NB4 (cell line): ENCODE measurements at regions not wholly inside any gene's neighbourhood (a gene's known extent, or its start where the extent isn't known, plus 50 kb on each side); places are given as distances from the start of the nearest gene placed in this dataset.

Experiments
- DNase-seq: peaks from one replicate; pipeline ENCODE4 v3.0.0; 2010; ENCODE audit warnings: low read depth
- H3K4me3 ChIP-seq: one replicate; pipeline ENCODE4 v1.5.1; 2011; ENCODE audit warnings: mild to moderate bottlenecking, low read depth, low read length, moderate library complexity
- MYC ChIP-seq: IDR thresholded peaks from 2 replicates; pipeline ENCODE4 v1.6.1; 2011; ENCODE audit warnings: low read depth, low read length
- POLR2A ChIP-seq: IDR thresholded peaks from 2 replicates; pipeline ENCODE4 v1.6.1; 2011; ENCODE audit warnings: mild to moderate bottlenecking; ENCODE audit not compliant: insufficient read length; ENCODE audit errors: extremely low read depth
- TF ChIP-seq, protein P1 (sequence below): IDR thresholded peaks from one replicate; pipeline ENCODE4 v1.5.1; 2012; ENCODE audit warnings: low read depth, low read length
- TF ChIP-seq, protein P2 (sequence below): IDR thresholded peaks from 2 replicates; pipeline ENCODE4 v1.6.1; 2011; ENCODE audit warnings: low read depth, low read length

DNA sequence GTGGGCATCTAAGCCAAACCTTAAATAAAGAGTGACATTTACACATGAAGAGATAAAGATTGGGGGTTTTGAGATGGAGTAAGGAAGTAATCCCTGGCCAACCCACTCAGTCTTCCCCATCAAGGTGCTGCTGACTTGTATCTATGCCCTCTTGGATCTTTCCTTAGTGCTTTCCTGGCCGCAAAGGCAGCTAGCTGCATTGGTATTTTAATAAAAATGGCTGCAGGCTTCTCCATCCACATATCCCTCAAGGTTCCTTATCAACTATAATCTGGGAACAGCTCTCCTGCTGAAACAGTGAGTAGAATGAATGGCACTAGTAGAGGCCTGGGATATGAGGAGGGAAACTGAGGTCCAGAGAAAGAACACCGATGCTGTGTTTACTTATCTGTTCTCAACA lies 122.2 kb upstream of the ANKRD28 start:
- TF ChIP-seq, protein P1, sequence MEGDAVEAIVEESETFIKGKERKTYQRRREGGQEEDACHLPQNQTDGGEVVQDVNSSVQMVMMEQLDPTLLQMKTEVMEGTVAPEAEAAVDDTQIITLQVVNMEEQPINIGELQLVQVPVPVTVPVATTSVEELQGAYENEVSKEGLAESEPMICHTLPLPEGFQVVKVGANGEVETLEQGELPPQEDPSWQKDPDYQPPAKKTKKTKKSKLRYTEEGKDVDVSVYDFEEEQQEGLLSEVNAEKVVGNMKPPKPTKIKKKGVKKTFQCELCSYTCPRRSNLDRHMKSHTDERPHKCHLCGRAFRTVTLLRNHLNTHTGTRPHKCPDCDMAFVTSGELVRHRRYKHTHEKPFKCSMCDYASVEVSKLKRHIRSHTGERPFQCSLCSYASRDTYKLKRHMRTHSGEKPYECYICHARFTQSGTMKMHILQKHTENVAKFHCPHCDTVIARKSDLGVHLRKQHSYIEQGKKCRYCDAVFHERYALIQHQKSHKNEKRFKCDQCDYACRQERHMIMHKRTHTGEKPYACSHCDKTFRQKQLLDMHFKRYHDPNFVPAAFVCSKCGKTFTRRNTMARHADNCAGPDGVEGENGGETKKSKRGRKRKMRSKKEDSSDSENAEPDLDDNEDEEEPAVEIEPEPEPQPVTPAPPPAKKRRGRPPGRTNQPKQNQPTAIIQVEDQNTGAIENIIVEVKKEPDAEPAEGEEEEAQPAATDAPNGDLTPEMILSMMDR: no peak
- TF ChIP-seq, protein P2, sequence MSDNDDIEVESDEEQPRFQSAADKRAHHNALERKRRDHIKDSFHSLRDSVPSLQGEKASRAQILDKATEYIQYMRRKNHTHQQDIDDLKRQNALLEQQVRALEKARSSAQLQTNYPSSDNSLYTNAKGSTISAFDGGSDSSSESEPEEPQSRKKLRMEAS: no peak
- no peak for TF ChIP-seq MYC
- no peak for TF ChIP-seq POLR2A
- DNase-seq: no peak

DNA sequence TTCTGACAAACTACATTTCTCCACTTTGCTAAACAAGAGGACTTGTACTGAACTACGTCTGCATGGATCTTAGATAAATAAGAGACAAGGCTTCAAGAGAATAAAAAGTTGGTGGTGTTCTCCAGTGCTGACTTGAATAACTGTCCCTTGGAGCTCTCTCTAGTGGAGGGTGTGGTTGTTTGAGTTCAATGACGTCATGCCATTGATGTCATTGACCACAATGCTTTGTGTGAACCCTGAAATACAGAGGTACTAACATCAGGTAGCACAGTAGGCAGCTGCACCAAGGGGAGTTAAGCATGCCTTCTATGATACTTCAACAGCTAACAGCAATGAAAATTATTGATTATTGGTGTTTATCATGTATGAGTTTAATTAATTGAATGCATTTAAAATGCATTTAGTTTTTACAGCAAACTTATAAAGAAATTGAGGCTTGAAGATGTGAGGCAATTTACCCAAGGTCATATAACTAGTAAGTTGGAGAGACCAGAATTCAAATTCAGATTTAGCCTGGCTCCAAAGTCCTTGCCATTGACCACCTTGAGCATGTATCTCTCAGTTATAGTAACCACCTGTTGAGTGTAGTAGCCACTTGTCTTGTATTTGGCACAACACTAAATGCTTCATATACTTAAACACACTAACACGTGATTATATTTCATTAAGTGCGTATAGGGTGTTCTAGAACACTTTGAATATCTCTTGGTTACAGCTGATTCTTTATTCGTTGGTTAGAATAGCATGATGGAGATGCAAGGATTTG lies 126.0 kb upstream of the ANKRD28 start:
- DNase-seq: peak; percentile 14
- TF ChIP-seq, protein P2: no peak
- TF ChIP-seq POLR2A (no peak), MYC (no peak)
- TF ChIP-seq, protein P1: no peak
- H3K4me3 ChIP-seq: no peak overlapping the region

More for the DNA sequence above, 122.2 kb upstream of the ANKRD28 start:
- no peak overlapping the region for H3K4me3 ChIP-seq

DNA sequence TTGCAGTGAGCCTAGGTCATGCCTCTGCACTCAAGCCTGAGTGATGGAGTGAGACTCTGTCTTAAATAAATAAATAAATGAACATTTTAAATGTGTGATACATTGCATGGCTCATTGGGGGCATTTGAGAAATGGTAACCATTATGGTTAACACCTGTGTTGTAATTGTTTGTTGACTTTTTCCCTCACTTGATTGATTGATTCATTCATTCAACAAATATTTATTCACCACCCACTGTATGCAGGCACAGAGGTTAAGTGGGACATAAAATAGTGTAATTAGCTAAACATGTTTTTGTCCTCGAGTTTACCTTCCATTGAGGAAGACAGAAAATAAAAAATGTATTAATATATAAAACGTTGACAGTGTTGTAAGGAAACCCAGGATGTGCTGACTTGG lies 127.1 kb upstream of the ANKRD28 start:
- no peak overlapping the region for H3K4me3 ChIP-seq
- TF ChIP-seq, protein P2: no peak
- TF ChIP-seq POLR2A: no peak
- no peak for TF ChIP-seq MYC
- TF ChIP-seq, protein P1: no peak
- DNase-seq: no peak

DNA sequence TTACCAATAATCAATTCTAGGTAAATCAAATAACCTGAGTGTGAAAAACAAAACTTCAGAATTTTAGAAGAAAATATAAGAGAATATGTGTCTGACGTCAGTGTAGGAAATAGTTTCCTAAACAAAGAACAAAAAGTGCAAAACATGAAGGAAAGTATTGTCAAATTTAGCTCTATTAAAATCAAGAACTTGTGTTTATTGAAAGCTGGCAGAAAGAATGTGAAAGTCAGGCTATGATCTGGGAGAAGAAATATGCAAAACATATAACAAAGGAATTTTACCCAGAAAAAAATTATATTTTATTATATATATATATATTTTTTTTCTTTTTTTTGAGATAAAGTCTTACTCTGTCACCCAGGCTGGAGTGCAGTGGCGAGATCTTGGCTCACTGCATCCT lies 129.1 kb upstream of the ANKRD28 start:
- H3K4me3 ChIP-seq: no peak overlapping the region
- no peak for DNase-seq
- TF ChIP-seq POLR2A (no peak), MYC (no peak)
- TF ChIP-seq, protein P1: no peak
- TF ChIP-seq, protein P2: no peak

DNA sequence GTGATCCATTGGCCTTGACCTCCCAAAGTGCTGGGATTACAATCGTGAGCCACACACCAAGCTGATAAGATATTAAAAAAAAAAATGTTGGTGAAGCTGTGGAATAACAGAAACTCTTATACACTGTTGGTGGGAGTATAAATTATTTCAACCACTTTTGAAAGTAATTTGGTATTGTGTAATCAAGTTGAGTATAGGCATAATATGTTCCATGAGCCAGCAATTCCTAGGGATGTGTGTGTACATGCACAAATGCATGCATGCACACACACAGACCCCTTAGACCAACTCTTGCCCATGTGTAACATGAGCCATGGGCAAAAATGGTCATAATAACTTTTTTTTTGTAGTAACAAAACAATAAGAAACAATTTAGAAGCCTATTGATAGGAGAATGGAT lies 130.2 kb upstream of the ANKRD28 start:
- TF ChIP-seq MYC (no peak), POLR2A (no peak)
- TF ChIP-seq, protein P2: no peak
- TF ChIP-seq, protein P1: no peak
- no peak for DNase-seq
- H3K4me3 ChIP-seq: no peak overlapping the region
